HCT116 (cell line): ENCODE measurements at regions not wholly inside any gene's neighbourhood (a gene's known extent, or its start where the extent isn't known, plus 50 kb on each side); places are given as distances from the start of the nearest gene placed in this dataset.

ENCODE experiments used
- ATAC-seq: fragments of 200-7000 bp; cut with Tn5 transposase; 2 replicates; pipeline ENCODE4 v1.9.1; 2020; ENCODE audit warnings: mild to moderate bottlenecking, moderate library complexity
- BruUV-seq: library from RNA; stranded (reverse); fragments of 400-500 nt; replicated peaks from 2 replicates; lab custom pipeline; 2021; lab: Mats Ljungman, UMichigan
- CTCF ChIA-PET: fragments of 300-600 bp; sonication (Branson Sonifier 250); formaldehyde crosslinking; loops from one replicate; lab custom pipeline; 2021; ENCODE audit warnings: antibody characterized with exemption; lab: Charles Lee
- POLR2A ChIA-PET: fragments of 300-600, 350-600 bp; sonication (Branson Sonifier 250); formaldehyde crosslinking; loops from one replicate; lab custom pipeline; 2021; ENCODE audit warnings: antibody characterized with exemption; lab: Charles Lee
- RAD21 ChIA-PET, 2 experiments: fragments of 300-600 bp; sonication (Branson Sonifier 250); formaldehyde crosslinking; loops; one replicate each; lab custom pipeline; 2023; ENCODE audit warnings: low total read pairs in 2 of 2; ENCODE audit not compliant: uncharacterized antibody in 2 of 2, unreplicated experiment in 2 of 2, low non-redundant PET in 1 of 2; lab: Charles Lee
- DNase-seq: peaks from one replicate; pipeline ENCODE4 v3.0.0-alpha.2; 2010; ENCODE audit warnings: low read depth, low spot score
- H2AFZ ChIP-seq: fragments of 200-600 bp; shearing (Covaris generic), sonication (generic); 2 replicates; pipeline ENCODE4 v1.6.1; 2017; ENCODE audit warnings: low read depth, mixed run types, mixed read lengths, antibody characterized with exemption, low read length; ENCODE audit not compliant: poor library complexity, severe bottlenecking
- H3K27ac ChIP-seq: 2 replicates; pipeline ENCODE4 v1.5.1; 2012; ENCODE audit warnings: low read depth, low read length
- H3K27me3 ChIP-seq: fragments of 200-600 bp; sonication (generic); 2 replicates; pipeline ENCODE4 v1.6.1; 2016; ENCODE audit warnings: mixed run types, low read length, mixed read lengths; ENCODE audit not compliant: insufficient read depth
- H3K36me3 ChIP-seq, 2 experiments: fragments of 200-500 bp in 1 of 2; fragments of 200-600 bp in 1 of 2; sonication (Bioruptor generic) in 1 of 2; sonication (generic) in 1 of 2; 2 replicates each; pipeline versions ENCODE4 v1.5.1 to v1.6.1; 2014 to 2016; ENCODE audit warnings: low read length in 2 of 2, inconsistent platforms in 1 of 2, mixed read lengths in 1 of 2, mixed run types in 1 of 2; ENCODE audit not compliant: insufficient read depth in 2 of 2, control insufficient read depth in 1 of 2
- H3K4me1 ChIP-seq, 2 experiments: fragments of 200-600 bp in 1 of 2; sonication (generic) in 1 of 2; 2 replicates each; pipeline versions ENCODE4 v1.5.1 to v1.6.1; 2012 to 2017; ENCODE audit warnings: low read length in 2 of 2, inconsistent platforms in 1 of 2, mild to moderate bottlenecking in 1 of 2, mixed read lengths in 1 of 2, mixed run types in 1 of 2, moderate library complexity in 1 of 2; ENCODE audit not compliant: insufficient read depth in 2 of 2, control insufficient read depth in 1 of 2
- H3K4me2 ChIP-seq: fragments of 200-600 bp; sonication (generic); 2 replicates; pipeline ENCODE4 v1.6.1; 2017; ENCODE audit warnings: mixed run types, low read length, mixed read lengths
- H3K4me3 ChIP-seq, 2 experiments: fragments of 200-600 bp in 1 of 2; sonication (generic) in 1 of 2; replicated peaks in 1 of 2; 2 replicates each; pipeline ENCODE4 v1.5.1; 2011 to 2016; ENCODE audit warnings: low read length in 2 of 2, control low read depth in 1 of 2, low read depth in 1 of 2, mild to moderate bottlenecking in 1 of 2, mixed read lengths in 1 of 2, mixed run types in 1 of 2
- H3K79me2 ChIP-seq: fragments of 200-600 bp; sonication (generic); 2 replicates; pipeline ENCODE4 v1.6.1; 2017; ENCODE audit warnings: mild to moderate bottlenecking, mixed run types, low read length, moderate library complexity, mixed read lengths; ENCODE audit not compliant: insufficient read depth
- H3K9ac ChIP-seq: fragments of 200-600 bp; sonication (generic); 2 replicates; pipeline ENCODE4 v1.6.1; 2016; ENCODE audit warnings: low read length, mixed read lengths
- H3K9me2 ChIP-seq: fragments of 200-600 bp; sonication (generic), shearing (Covaris generic); 2 replicates; pipeline ENCODE4 v1.6.1; 2017; ENCODE audit warnings: mixed run types, mild to moderate bottlenecking, moderate library complexity; ENCODE audit not compliant: insufficient read depth
- H3K9me3 ChIP-seq, 2 experiments: fragments of 200-500 bp in 1 of 2; fragments of 200-600 bp in 1 of 2; sonication (Bioruptor generic) in 1 of 2; sonication (generic) in 1 of 2; 2 replicates each; pipeline ENCODE4 v1.6.1; 2014 to 2017; ENCODE audit warnings: low read length in 2 of 2, mixed read lengths in 2 of 2, inconsistent platforms in 1 of 2, low read depth in 1 of 2, mild to moderate bottlenecking in 1 of 2, mixed run types in 1 of 2, moderate library complexity in 1 of 2; ENCODE audit not compliant: control insufficient read depth in 1 of 2, insufficient read depth in 1 of 2
- H4K20me1 ChIP-seq: fragments of 200-600 bp; sonication (generic), shearing (Covaris generic); 2 replicates; pipeline ENCODE4 v1.6.1; 2017; ENCODE audit warnings: mixed run types, mild to moderate bottlenecking, moderate library complexity; ENCODE audit not compliant: insufficient read depth
- ATF3 ChIP-seq: IDR thresholded peaks from 2 replicates; pipeline ENCODE4 v1.6.1; 2012
- CEBPB ChIP-seq: IDR thresholded peaks from 2 replicates; pipeline ENCODE4 v1.6.1; 2012; ENCODE audit warnings: low read depth
- EGR1 ChIP-seq: IDR thresholded peaks from 2 replicates; pipeline ENCODE4 v1.6.1; 2012; ENCODE audit warnings: low read depth
- EZH2 ChIP-seq: fragments of 200-600 bp; sonication (generic); IDR thresholded peaks from 2 replicates; pipeline ENCODE4 v1.6.1; 2017; ENCODE audit warnings: antibody characterized with exemption, mixed run types
- FOSL1 ChIP-seq: IDR thresholded peaks from 2 replicates; pipeline ENCODE4 v1.6.1; 2012; ENCODE audit warnings: low read depth
- JUND ChIP-seq: IDR thresholded peaks from 2 replicates; pipeline ENCODE4 v1.6.1; 2012
- POLR2AphosphoS5 ChIP-seq: IDR thresholded peaks from 2 replicates; pipeline ENCODE4 v1.6.1; 2011; ENCODE audit warnings: mild to moderate bottlenecking, low read depth, low read length, moderate library complexity
- SIN3A ChIP-seq: IDR thresholded peaks from 2 replicates; pipeline ENCODE4 v1.6.1; 2012; ENCODE audit warnings: low read depth
- SP1 ChIP-seq: IDR thresholded peaks from 2 replicates; pipeline ENCODE4 v1.6.1; 2012; ENCODE audit warnings: low read depth
- SRF ChIP-seq: IDR thresholded peaks from 2 replicates; pipeline ENCODE4 v1.6.1; 2012; ENCODE audit warnings: low read depth
- ZNF274 ChIP-seq: fragments of 200-500 bp; sonication (Bioruptor generic); IDR thresholded peaks from 2 replicates; pipeline ENCODE4 v1.6.1; 2014; ENCODE audit warnings: mild to moderate bottlenecking, low read depth, low read length, inconsistent platforms
- intact Hi-C: fragments of 100-400 bp; cut with micrococcal nuclease; formaldehyde crosslinking; loops from 2 replicates; pipeline ENCODE4 v1.10.0; 2022

GRCh38 chr14:103190741-103191140 is 67.5 kb downstream of the TNFAIP2 start:
- Histone ChIP-seq H3K9me3 (no peaks in the 10 kb centered on the region), H3K79me2 (no peaks in the 10 kb centered on the region), H2AFZ (no peak overlapping the region), H3K4me2 (no peak overlapping the region), H3K4me1 (peaks cover 0 to 7% of the 10 kb centered on the region in 2 experiments; a peak in 1 of 4 replicates), H4K20me1 (no peaks in the 10 kb centered on the region), H3K4me3 (no peak overlapping the region), H3K27ac (no peak overlapping the region), H3K27me3 (no peaks in the 10 kb centered on the region), H3K36me3 (no peaks in the 10 kb centered on the region), H3K9me2 (no peaks in the 10 kb centered on the region), H3K9ac (no peak overlapping the region)
- POLR2A ChIA-PET: no interaction called here
- ATAC-seq: no peak
- no TSS peak for BruUV-seq
- CTCF ChIA-PET: no interaction called here
- RAD21 ChIA-PET: no interaction called here
- no peak for DNase-seq
- TF ChIP-seq SRF (no peak), EGR1 (no peak), SIN3A (no peak), EZH2 (no peak), POLR2AphosphoS5 (no peak)
- intact Hi-C loops: no loop called here

GRCh38 chr14:103191844-103192243 is 68.6 kb downstream of the TNFAIP2 start:
- Histone ChIP-seq H3K27ac (no peak overlapping the region), H3K9me3 (no peaks in the 10 kb centered on the region), H3K4me2 (no peak overlapping the region), H3K36me3 (no peaks in the 10 kb centered on the region), H3K4me3 (no peak overlapping the region), H3K27me3 (no peaks in the 10 kb centered on the region), H2AFZ (no peak overlapping the region), H3K9ac (no peak overlapping the region), H4K20me1 (no peaks in the 10 kb centered on the region), H3K79me2 (no peaks in the 10 kb centered on the region), H3K9me2 (no peaks in the 10 kb centered on the region), H3K4me1 (peaks cover 0 to 5% of the 10 kb centered on the region in 2 experiments; a peak in 1 of 4 replicates)
- ChIA-PET RAD21 (no interaction called here), CTCF (no interaction called here), POLR2A (no interaction called here)
- BruUV-seq: no TSS peak
- intact Hi-C loops: no loop called here
- DNase-seq: no peak
- ATAC-seq: no peak
- TF ChIP-seq ATF3 (no peak), JUND (no peak), FOSL1 (no peak), POLR2AphosphoS5 (no peak), SP1 (no peak), SRF (no peak), ZNF274 (no peak), CEBPB (no peak)
- TF ChIP-seq, all 23 proteins: peak for 0
